ENCODE measurements at regions not wholly inside any gene's neighbourhood (a gene's known extent, or its start where the extent isn't known, plus 50 kb on each side); places are given as distances from the start of the nearest gene placed in this dataset.

DNA sequence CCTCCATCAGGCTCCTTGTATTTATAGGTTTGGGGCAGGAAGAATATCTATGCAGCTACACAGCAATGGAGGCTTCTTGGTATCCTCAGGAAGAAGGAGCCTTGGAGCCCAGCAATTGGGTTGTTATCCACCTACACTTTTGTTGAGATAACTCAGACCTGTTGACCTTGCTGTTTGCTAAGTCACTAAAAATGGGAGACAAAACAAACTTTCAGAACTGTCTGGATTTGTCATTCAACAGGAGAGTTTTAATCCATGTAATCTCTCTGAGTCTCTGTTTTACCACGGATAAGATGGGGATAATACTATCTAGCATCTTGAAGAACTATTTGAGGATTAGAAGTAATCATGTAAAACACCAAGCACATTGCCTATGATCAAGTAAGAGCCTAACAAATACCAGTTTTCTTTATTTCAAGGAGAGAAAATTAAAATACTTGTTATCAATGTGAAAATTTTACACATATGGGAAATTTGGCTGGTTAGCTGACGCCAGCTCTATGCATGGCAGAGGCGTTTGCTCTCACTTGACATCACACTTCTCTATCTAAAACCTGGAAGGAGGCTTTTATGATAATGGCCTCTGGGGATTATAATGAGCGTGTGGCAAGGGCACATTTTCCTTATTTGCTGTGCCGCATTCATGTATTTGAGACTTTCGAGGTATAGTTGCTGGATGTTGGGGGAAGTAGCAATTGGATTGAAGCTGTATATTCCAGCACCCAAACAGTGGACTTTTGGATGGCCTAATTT is 215.6 kb downstream of the PDCD6IP start:
- POLR2A ChIA-PET: no interaction called here
- TF ChIP-seq CTCF (IDR thresholded peaks at IDR 0.05; ENCODE audit: control extremely low read depth, extremely low read depth, low read depth, missing control alignments): no peak
- DNase-seq (ENCODE audit: extremely low spot score): no peak
- CTCF ChIA-PET: interaction anchor here (0.8 kb wide), 1 partner anchor 14 kb away, joined by 3 read pairs; no protein-coding TSS in a partner anchor

DNA sequence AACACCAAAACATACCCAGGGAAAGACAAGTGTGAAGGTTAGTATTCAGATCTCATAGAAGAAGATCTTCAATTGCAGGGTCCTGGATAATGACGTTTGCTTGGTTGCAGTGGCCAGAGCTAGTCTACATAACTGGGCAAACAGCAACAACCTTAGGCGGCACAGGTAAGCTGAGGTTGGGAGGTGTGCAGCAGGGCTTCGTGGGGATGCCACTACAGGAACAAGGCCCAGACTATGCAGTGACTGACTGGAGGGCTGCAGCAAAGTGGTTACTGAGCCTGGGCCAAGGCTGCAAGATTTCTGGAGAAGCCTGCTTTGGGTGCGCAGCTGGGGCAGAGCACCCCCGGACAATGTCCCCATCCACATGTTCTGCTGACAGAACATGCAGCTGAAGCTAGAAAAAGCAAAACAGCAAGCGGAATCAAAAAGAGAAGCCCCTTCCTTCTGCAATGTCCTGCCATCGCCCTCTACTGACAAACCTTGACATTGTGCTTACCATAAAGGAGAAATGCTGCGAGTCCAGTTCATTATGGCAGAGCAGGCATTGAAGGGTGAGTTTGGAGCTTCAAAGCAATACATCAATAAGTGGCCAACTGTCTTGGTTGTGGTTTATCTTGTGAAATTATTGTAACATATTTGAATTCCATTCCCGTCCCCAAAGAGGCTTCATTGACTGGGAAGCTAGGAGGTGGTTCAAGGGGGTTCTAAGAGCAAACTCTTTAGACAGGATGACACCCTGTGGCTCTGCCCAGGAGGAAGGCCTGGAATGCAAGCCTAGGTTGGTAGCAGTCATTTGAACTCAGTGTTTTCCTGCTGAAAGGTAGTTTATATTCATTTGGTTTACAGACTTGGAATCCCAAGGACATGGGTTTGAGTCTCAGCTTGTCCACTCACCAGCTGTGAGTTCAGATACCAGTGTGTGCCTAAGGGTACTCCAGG is 217.0 kb downstream of the PDCD6IP start:
- no peak for TF ChIP-seq CTCF (IDR thresholded peaks at IDR 0.05; ENCODE audit: control extremely low read depth, extremely low read depth, low read depth, missing control alignments)
- POLR2A ChIA-PET: no interaction called here
- DNase-seq (ENCODE audit: extremely low spot score): no peak
- CTCF ChIA-PET: interaction anchor here (0.9 to 1.2 kb wide), 5 partner anchors 9 to 45 kb away, joined by 3 to 5 read pairs (median 3); no protein-coding TSS in a partner anchor

GRCh38 chr3:34016925-34017587 is 218.6 kb downstream of the PDCD6IP start:
- ChIA-PET CTCF (interaction anchor here (1.0 to 2.3 kb wide), 3 partner anchors 8 to 27 kb away, joined by 3 to 12 read pairs (median 3); no protein-coding TSS in a partner anchor), POLR2A (no interaction called here)
- no peak for DNase-seq (ENCODE audit: extremely low spot score)
- no peak for TF ChIP-seq CTCF (IDR thresholded peaks at IDR 0.05; ENCODE audit: control extremely low read depth, extremely low read depth, low read depth, missing control alignments)

- ChIA-PET POLR2A (interaction anchor here (0.6 kb wide), 1 partner anchor 492 kb away, joined by 14 read pairs; no protein-coding TSS in a partner anchor), CTCF (interaction anchor here (1.1 to 2.3 kb wide), 3 partner anchors 10 to 21 kb away, joined by 3 to 12 read pairs (median 9); no protein-coding TSS in a partner anchor)
- no peak for DNase-seq (ENCODE audit: extremely low spot score)
- TF ChIP-seq CTCF (IDR thresholded peaks at IDR 0.05; ENCODE audit: control extremely low read depth, extremely low read depth, low read depth, missing control alignments): no peak
These were observed 219.3 kb downstream of the PDCD6IP start for GRCh38 chr3:34017757-34018156.

DNA sequence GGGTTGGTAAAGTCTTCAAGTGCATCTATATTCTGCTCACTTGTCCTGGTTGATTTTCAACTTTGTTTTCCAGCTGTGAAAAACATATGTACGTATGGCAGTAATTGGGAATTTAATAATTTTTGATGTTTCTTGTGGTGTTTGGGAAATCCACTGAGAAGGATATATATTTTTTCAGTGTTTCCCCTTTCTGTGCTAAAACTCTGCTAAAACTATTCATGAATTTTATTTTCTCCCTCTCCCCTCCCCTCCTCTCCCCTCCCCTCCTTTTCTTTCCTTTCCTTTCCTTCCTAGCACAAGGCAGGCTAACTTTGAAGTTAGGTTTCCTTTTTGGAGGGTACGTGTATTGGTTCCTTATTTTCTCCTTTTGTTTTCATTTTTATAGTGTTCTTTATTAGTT is 220.7 kb downstream of the PDCD6IP start:
- ChIA-PET CTCF (interaction anchor here (1.1 to 2.3 kb wide), 4 partner anchors 9 to 39 kb away, joined by 3 to 12 read pairs (median 6); no protein-coding TSS in a partner anchor), POLR2A (no interaction called here)
- no peak for TF ChIP-seq CTCF (IDR thresholded peaks at IDR 0.05; ENCODE audit: control extremely low read depth, extremely low read depth, low read depth, missing control alignments)
- no peak for DNase-seq (ENCODE audit: extremely low spot score)

- POLR2A ChIA-PET: no interaction called here
- DNase-seq (ENCODE audit: extremely low spot score): no peak
- CTCF ChIA-PET: interaction anchor here (1.1 to 1.4 kb wide), 2 partner anchors 9 to 12 kb away, joined by 3 to 5 read pairs; no protein-coding TSS in a partner anchor
- TF ChIP-seq CTCF (IDR thresholded peaks at IDR 0.05; ENCODE audit: control extremely low read depth, extremely low read depth, low read depth, missing control alignments): no peak
These were observed 221.7 kb downstream of the PDCD6IP start for GRCh38 chr3:34020170-34020569.
